ENCODE measurements at regions not wholly inside any gene's neighbourhood (a gene's known extent, or its start where the extent isn't known, plus 50 kb on each side); places are given as distances from the start of the nearest gene placed in this dataset.
A peak's percentile ranks its signal among the peaks of the same experiment; 100 is the strongest.

DNA sequence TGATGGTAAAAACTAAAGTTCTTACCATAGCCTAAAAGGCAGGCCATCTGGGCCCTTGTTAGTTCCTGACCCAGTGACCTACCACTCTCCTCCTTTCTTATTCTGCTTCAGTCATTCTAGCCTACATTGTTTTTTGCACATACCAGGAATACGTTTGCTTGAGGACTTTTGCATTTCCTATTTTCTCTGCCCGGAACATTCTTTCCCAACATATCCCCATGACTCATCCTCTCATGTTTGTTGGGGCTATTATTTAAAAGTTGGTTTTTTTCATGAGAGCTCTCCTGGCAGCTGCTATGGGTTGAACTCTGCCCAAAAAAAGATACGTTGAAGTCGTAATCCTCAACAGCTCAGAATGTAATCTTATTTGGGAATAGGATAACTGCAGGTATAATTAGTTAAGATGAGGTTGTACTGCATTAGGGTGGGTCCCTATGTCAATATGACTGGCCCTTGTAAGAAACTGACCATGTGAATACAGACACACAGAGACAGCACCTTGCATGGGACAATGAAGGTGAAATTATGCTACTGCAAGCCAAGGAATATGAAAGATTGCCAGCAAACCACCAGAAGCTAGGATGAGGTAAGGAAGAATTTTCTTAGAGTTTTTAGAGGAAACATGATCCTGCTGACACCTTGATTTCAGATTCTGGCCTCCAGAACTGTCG is 138.3 kb upstream of the PDHA2 start:
- Mint-ChIP-seq H3K27me3 (ENCODE audit: insufficient read depth, low read depth) (no peaks in the 10 kb centered on the region), H3K27ac (no peak overlapping the region), H3K4me3 (no peak overlapping the region), H3K36me3 (no peaks in the 10 kb centered on the region), H3K4me1 (no peaks in the 10 kb centered on the region), H3K9me3 (peaks cover 12% of the 10 kb centered on the region)
- no peaks in the 10 kb centered on the region for H3K27me3 ChIP-seq
- no peaks in the 10 kb centered on the region for H3K4me1 ChIP-seq
- H2AFZ ChIP-seq (replicated peaks): no peak overlapping the region
- H4K20me1 ChIP-seq (ENCODE audit: low read depth): no peaks in the 10 kb centered on the region
- no peak overlapping the region for H3K4me2 ChIP-seq
- no peaks in the 10 kb centered on the region for H3K79me2 ChIP-seq (ENCODE audit: low read depth)
- TF ChIP-seq EZH2phosphoT487 (IDR thresholded peaks at IDR 0.05) (no peak), EZH2 (IDR thresholded peaks at IDR 0.05) (no peak)
- TF ChIP-seq, protein P1, sequence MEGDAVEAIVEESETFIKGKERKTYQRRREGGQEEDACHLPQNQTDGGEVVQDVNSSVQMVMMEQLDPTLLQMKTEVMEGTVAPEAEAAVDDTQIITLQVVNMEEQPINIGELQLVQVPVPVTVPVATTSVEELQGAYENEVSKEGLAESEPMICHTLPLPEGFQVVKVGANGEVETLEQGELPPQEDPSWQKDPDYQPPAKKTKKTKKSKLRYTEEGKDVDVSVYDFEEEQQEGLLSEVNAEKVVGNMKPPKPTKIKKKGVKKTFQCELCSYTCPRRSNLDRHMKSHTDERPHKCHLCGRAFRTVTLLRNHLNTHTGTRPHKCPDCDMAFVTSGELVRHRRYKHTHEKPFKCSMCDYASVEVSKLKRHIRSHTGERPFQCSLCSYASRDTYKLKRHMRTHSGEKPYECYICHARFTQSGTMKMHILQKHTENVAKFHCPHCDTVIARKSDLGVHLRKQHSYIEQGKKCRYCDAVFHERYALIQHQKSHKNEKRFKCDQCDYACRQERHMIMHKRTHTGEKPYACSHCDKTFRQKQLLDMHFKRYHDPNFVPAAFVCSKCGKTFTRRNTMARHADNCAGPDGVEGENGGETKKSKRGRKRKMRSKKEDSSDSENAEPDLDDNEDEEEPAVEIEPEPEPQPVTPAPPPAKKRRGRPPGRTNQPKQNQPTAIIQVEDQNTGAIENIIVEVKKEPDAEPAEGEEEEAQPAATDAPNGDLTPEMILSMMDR (IDR thresholded peaks at IDR 0.05): no peak
- no peaks in the 10 kb centered on the region for H3K36me3 ChIP-seq
- H3K9me3 ChIP-seq (ENCODE audit: low read depth): no peaks in the 10 kb centered on the region
- H3K9ac ChIP-seq: no peak overlapping the region
- no peak for DNase-seq (ENCODE audit: low spot score)
- no peaks in the 10 kb centered on the region for H3F3A ChIP-seq (ENCODE audit: low read depth)
- H3K27ac ChIP-seq: no peak overlapping the region
- no peak overlapping the region for H3K4me3 ChIP-seq

DNA sequence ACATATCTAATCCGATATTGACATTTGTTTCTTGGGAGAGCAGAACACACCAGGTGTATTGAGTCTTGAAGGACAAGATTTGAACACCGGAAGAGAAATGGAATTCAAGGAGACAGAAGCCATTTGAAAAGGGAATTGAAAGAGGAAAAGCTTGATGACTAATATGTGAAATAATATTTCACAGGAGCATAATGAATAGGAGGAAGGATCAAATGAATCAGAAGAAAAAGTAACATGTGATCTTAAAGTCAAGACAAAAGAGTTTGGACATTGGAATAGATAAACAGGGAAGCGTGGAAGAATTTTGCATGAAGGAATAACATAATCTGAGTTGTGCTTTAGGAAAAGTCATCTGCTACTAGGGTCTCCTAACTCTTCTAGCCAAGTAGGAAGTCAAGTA is 145.5 kb upstream of the PDHA2 start:
- no peaks in the 10 kb centered on the region for H4K20me1 ChIP-seq (ENCODE audit: low read depth)
- Mint-ChIP-seq H3K4me1 (no peaks in the 10 kb centered on the region), H3K4me3 (no peak overlapping the region), H3K27me3 (ENCODE audit: insufficient read depth, low read depth) (peaks cover 5% of the 10 kb centered on the region), H3K9me3 (peaks cover 7% of the 10 kb centered on the region), H3K27ac (no peak overlapping the region), H3K36me3 (no peaks in the 10 kb centered on the region)
- H3K9ac ChIP-seq: no peak overlapping the region
- no peaks in the 10 kb centered on the region for H3K79me2 ChIP-seq (ENCODE audit: low read depth)
- no peak for DNase-seq (ENCODE audit: low spot score)
- no peaks in the 10 kb centered on the region for H3K27me3 ChIP-seq
- H3K4me3 ChIP-seq: no peak overlapping the region
- H3K9me3 ChIP-seq (ENCODE audit: low read depth): no peaks in the 10 kb centered on the region
- TF ChIP-seq, protein P1 (IDR thresholded peaks at IDR 0.05): no peak
- TF ChIP-seq EZH2 (IDR thresholded peaks at IDR 0.05): no peak
- no peak for TF ChIP-seq EZH2phosphoT487 (IDR thresholded peaks at IDR 0.05)
- H3K36me3 ChIP-seq: no peaks in the 10 kb centered on the region
- H3K27ac ChIP-seq: no peak overlapping the region
- H3K4me1 ChIP-seq: no peaks in the 10 kb centered on the region
- no peak overlapping the region for H2AFZ ChIP-seq (replicated peaks)
- no peaks in the 10 kb centered on the region for H3F3A ChIP-seq (ENCODE audit: low read depth)
- H3K4me2 ChIP-seq: no peak overlapping the region

GRCh38 chr4:95693594-95693993 is 144.8 kb upstream of the UNC5C start:
- peaks cover 5% of the 10 kb centered on the region for H3K27me3 Mint-ChIP-seq (ENCODE audit: insufficient read depth, low read depth)
- no peak overlapping the region for H3K4me3 ChIP-seq
- H3K36me3 ChIP-seq: no peaks in the 10 kb centered on the region
- no peak overlapping the region for H3K4me2 ChIP-seq
- TF ChIP-seq EZH2 (IDR thresholded peaks at IDR 0.05): no peak
- TF ChIP-seq, protein P1 (IDR thresholded peaks at IDR 0.05): peak; percentile 36
- peaks cover 2% of the 10 kb centered on the region for H3K9me3 Mint-ChIP-seq
- H3K9ac ChIP-seq: no peak overlapping the region
- no peaks in the 10 kb centered on the region for H3K36me3 Mint-ChIP-seq
- no peak overlapping the region for H2AFZ ChIP-seq (replicated peaks)
- H3K27me3 ChIP-seq: no peaks in the 10 kb centered on the region
- no peak overlapping the region for H3K27ac ChIP-seq
- no peaks in the 10 kb centered on the region for H3K4me1 Mint-ChIP-seq
- DNase-seq (ENCODE audit: low spot score): peak; percentile 9
- H3K4me3 Mint-ChIP-seq: no peak overlapping the region
- no peak overlapping the region for H3K27ac Mint-ChIP-seq
- no peaks in the 10 kb centered on the region for H3F3A ChIP-seq (ENCODE audit: low read depth)
- H4K20me1 ChIP-seq (ENCODE audit: low read depth): no peaks in the 10 kb centered on the region
- H3K4me1 ChIP-seq: no peaks in the 10 kb centered on the region
- H3K79me2 ChIP-seq (ENCODE audit: low read depth): no peaks in the 10 kb centered on the region
- no peaks in the 10 kb centered on the region for H3K9me3 ChIP-seq (ENCODE audit: low read depth)
